DOHH2 (cell line): ENCODE measurements at regions not wholly inside any gene's neighbourhood (a gene's known extent, or its start where the extent isn't known, plus 50 kb on each side); places are given as distances from the start of the nearest gene placed in this dataset.

Experiments used
- H3F3A ChIP-seq: fragments of 200-600 bp; sonication (generic), shearing (Covaris generic); 2 replicates; pipeline ENCODE4 v1.6.0; 2016; ENCODE audit warnings: antibody characterized with exemption, mild to moderate bottlenecking; ENCODE audit not compliant: control insufficient read depth, insufficient read depth
- H3K27ac ChIP-seq: fragments of 200-600 bp; sonication (generic); 2 replicates; pipeline ENCODE4 v1.5.1; 2014; ENCODE audit warnings: low read depth, mild to moderate bottlenecking, low read length, moderate library complexity
- H3K27me3 ChIP-seq: fragments of 200-600 bp; sonication (generic); 2 replicates; pipeline ENCODE4 v1.6.1; 2014; ENCODE audit warnings: mild to moderate bottlenecking, low read length, mixed read lengths; ENCODE audit not compliant: control insufficient read depth
- H3K36me3 ChIP-seq: fragments of 200-600 bp; sonication (generic); 2 replicates; pipeline ENCODE4 v1.6.1; 2014; ENCODE audit warnings: mild to moderate bottlenecking, low read length, moderate library complexity, mixed read lengths; ENCODE audit not compliant: control insufficient read depth
- H3K4me1 ChIP-seq: fragments of 200-600 bp; sonication (generic); 2 replicates; pipeline ENCODE4 v1.6.1; 2014; ENCODE audit warnings: mild to moderate bottlenecking, low read length, mixed read lengths; ENCODE audit not compliant: control insufficient read depth
- H3K4me2 ChIP-seq: fragments of 200-600 bp; sonication (generic); 2 replicates; pipeline ENCODE4 v1.6.0; 2014; ENCODE audit warnings: mild to moderate bottlenecking, low read length, moderate library complexity
- H3K4me3 ChIP-seq: fragments of 200-600 bp; sonication (generic); 2 replicates; pipeline ENCODE4 v1.5.1; 2014; ENCODE audit warnings: mild to moderate bottlenecking, low read length, mixed read lengths
- H3K79me2 ChIP-seq: fragments of 200-600 bp; sonication (generic); 2 replicates; pipeline ENCODE4 v1.6.1; 2014; ENCODE audit warnings: mild to moderate bottlenecking, low read length, mixed read lengths; ENCODE audit not compliant: control insufficient read depth
- H3K9me2 ChIP-seq: fragments of 200-600 bp; sonication (generic); replicated peaks from 2 replicates; pipeline ENCODE4 v1.6.1; 2014; ENCODE audit warnings: mild to moderate bottlenecking, low read length, mixed read lengths; ENCODE audit not compliant: control insufficient read depth
- H3K9me3 ChIP-seq: fragments of 200-600 bp; sonication (generic); 2 replicates; pipeline ENCODE4 v1.6.1; 2014; ENCODE audit warnings: antibody characterized with exemption, low read length, mixed read lengths; ENCODE audit not compliant: control insufficient read depth, insufficient read depth
- H4K20me1 ChIP-seq: fragments of 200-600 bp; sonication (generic); 2 replicates; pipeline ENCODE4 v1.6.0; 2014; ENCODE audit warnings: low read depth, mild to moderate bottlenecking, antibody characterized with exemption, low read length, moderate library complexity; ENCODE audit not compliant: control insufficient read depth, insufficient read depth
- CTCF ChIP-seq: fragments of 200-600 bp; sonication (generic); IDR thresholded peaks from one replicate; pipeline ENCODE4 v1.5.1; 2014; ENCODE audit warnings: antibody characterized with exemption, mild to moderate bottlenecking, low read depth, low read length; ENCODE audit not compliant: poor library complexity, severe bottlenecking
- EZH2phosphoT487 ChIP-seq: fragments of 200-600 bp; sonication (generic); IDR thresholded peaks from 2 replicates; pipeline ENCODE4 v1.6.1; 2017; ENCODE audit warnings: borderline replicate concordance, mild to moderate bottlenecking, antibody characterized with exemption, low read length, moderate library complexity, mixed read lengths

DNA sequence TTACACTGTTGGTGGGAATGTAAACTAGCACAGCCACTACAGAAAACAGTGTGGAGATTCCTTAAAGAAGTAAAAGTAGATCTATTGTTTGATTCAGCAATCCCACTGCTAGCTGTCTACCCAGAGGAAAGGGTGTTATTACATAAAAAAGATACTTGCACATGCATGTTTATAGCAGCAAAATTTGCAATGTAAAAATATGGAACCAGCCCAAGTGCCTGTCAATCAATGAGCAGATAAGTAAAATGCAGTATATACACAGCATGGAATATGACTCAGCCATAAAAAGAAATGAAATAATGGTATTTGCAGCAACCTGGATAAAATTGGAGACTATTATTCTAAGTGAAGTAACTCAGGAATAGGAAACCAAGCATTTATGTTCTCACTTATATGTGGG, 161.7 kb downstream of the DDX3Y start:
- no peak overlapping the region for H3K4me2 ChIP-seq
- no peaks in the 10 kb centered on the region for H3K9me3 ChIP-seq
- H3K36me3 ChIP-seq: no peaks in the 10 kb centered on the region
- no peak for TF ChIP-seq EZH2phosphoT487
- no peak for TF ChIP-seq CTCF
- no peaks in the 10 kb centered on the region for H3K4me1 ChIP-seq
- no peaks in the 10 kb centered on the region for H3K9me2 ChIP-seq
- no peaks in the 10 kb centered on the region for H4K20me1 ChIP-seq
- no peak overlapping the region for H3K27ac ChIP-seq
- no peaks in the 10 kb centered on the region for H3F3A ChIP-seq
- no peak overlapping the region for H3K4me3 ChIP-seq
- H3K79me2 ChIP-seq: no peaks in the 10 kb centered on the region
- H3K27me3 ChIP-seq: no peaks in the 10 kb centered on the region

DNA sequence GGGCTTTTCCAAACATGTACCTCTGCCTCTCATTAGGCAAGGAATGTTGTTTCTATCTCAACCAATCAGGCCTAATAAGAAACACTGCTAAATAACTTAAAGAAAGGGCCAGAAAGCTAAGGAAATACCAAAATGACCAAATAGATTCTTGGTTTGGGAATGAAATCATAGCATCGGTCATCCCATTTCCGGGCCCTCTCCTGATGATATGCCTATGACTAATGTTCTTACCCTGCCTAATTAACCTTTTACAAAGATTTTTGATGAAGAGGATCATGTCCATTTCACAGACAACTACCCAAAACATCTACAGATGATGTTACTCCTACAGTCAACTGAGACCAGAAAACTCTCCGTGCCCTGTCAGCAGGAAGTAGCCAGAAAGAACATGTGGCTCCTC, 164.0 kb downstream of the DDX3Y start:
- Histone ChIP-seq H3K9me3 (no peaks in the 10 kb centered on the region), H3K27ac (no peak overlapping the region), H3K9me2 (no peaks in the 10 kb centered on the region), H3K27me3 (no peaks in the 10 kb centered on the region), H3F3A (no peaks in the 10 kb centered on the region), H3K4me1 (no peaks in the 10 kb centered on the region), H3K4me3 (no peak overlapping the region), H3K4me2 (no peak overlapping the region), H4K20me1 (no peaks in the 10 kb centered on the region), H3K79me2 (no peaks in the 10 kb centered on the region), H3K36me3 (no peaks in the 10 kb centered on the region)
- TF ChIP-seq CTCF (no peak), EZH2phosphoT487 (no peak)

DNA sequence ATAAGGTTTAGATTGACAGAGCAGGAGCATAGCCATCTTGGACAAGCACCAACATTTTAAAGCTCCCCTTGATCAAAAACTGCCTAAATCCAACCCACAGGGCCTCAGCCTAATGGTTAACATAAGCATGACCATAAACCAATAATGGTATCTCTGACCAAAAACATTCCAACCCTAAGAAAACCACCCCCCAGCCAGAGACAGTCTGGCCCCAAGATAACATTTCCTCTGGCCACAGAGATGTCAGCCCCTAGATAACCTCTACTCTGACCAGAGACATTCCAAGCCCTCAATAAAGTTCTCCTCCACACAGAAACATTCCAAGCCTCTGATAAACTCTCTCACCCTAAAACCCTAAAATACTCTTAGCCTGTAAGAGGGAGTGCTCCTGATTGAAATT, 164.4 kb downstream of the DDX3Y start:
- H3K27ac ChIP-seq: no peak overlapping the region
- no peaks in the 10 kb centered on the region for H3K79me2 ChIP-seq
- H4K20me1 ChIP-seq: no peaks in the 10 kb centered on the region
- no peaks in the 10 kb centered on the region for H3K27me3 ChIP-seq
- H3K4me1 ChIP-seq: no peaks in the 10 kb centered on the region
- no peak overlapping the region for H3K4me2 ChIP-seq
- no peaks in the 10 kb centered on the region for H3K36me3 ChIP-seq
- TF ChIP-seq EZH2phosphoT487: no peak
- no peak for TF ChIP-seq CTCF
- no peak overlapping the region for H3K4me3 ChIP-seq
- H3K9me3 ChIP-seq: no peaks in the 10 kb centered on the region
- H3K9me2 ChIP-seq: no peaks in the 10 kb centered on the region
- no peaks in the 10 kb centered on the region for H3F3A ChIP-seq

GRCh38 chrY:13082748-13083147, 178.1 kb downstream of the DDX3Y start:
- H3F3A ChIP-seq: no peaks in the 10 kb centered on the region
- no peak overlapping the region for H3K4me3 ChIP-seq
- no peak for TF ChIP-seq CTCF
- no peak for TF ChIP-seq EZH2phosphoT487
- no peak overlapping the region for H3K4me2 ChIP-seq
- H3K4me1 ChIP-seq: no peaks in the 10 kb centered on the region
- no peaks in the 10 kb centered on the region for H3K36me3 ChIP-seq
- H3K27me3 ChIP-seq: no peaks in the 10 kb centered on the region
- H3K9me3 ChIP-seq: no peaks in the 10 kb centered on the region
- no peak overlapping the region for H3K27ac ChIP-seq
- H3K9me2 ChIP-seq: no peaks in the 10 kb centered on the region
- H3K79me2 ChIP-seq: no peaks in the 10 kb centered on the region
- H4K20me1 ChIP-seq: no peaks in the 10 kb centered on the region
